GM12874 (cell line): ENCODE measurements at regions not wholly inside any gene's neighbourhood (a gene's known extent, or its start where the extent isn't known, plus 50 kb on each side); places are given as distances from the start of the nearest gene placed in this dataset.

Experiments
- TF ChIP-seq, protein P1 (sequence below): IDR thresholded peaks from 2 replicates; pipeline ENCODE4 v1.5.1; 2011; ENCODE audit warnings: low read depth, mild to moderate bottlenecking, control low read depth, low read length, moderate library complexity; ENCODE audit not compliant: insufficient read depth

DNA sequence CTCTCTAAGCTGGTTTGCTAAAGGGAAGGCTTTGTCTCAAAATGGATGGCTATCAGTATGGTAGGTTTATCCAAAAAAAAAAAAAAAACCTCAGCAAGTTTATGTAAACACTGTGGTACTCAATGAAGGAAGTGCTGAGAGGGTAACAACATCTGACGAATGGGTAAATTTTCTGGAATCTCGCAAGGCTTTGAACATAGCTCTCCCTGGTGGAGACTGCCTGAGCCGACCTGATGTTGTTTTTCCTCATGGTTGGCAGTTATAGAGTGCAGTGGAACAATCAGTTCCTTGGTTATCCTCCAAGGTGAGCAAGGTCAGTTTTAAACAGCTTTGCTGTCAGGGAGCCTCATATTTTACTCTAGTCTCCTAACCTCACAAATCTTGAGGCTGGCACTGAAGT is 94.6 kb downstream of the ZPLD1 start:
- TF ChIP-seq, protein P1, sequence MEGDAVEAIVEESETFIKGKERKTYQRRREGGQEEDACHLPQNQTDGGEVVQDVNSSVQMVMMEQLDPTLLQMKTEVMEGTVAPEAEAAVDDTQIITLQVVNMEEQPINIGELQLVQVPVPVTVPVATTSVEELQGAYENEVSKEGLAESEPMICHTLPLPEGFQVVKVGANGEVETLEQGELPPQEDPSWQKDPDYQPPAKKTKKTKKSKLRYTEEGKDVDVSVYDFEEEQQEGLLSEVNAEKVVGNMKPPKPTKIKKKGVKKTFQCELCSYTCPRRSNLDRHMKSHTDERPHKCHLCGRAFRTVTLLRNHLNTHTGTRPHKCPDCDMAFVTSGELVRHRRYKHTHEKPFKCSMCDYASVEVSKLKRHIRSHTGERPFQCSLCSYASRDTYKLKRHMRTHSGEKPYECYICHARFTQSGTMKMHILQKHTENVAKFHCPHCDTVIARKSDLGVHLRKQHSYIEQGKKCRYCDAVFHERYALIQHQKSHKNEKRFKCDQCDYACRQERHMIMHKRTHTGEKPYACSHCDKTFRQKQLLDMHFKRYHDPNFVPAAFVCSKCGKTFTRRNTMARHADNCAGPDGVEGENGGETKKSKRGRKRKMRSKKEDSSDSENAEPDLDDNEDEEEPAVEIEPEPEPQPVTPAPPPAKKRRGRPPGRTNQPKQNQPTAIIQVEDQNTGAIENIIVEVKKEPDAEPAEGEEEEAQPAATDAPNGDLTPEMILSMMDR: 0 out of 2 replicates have a peak, but pooled peaks have one; percentile 3

GRCh38 chr3:102530415-102531181 is 95.8 kb downstream of the ZPLD1 start:
- TF ChIP-seq, protein P1: no peak

- TF ChIP-seq, protein P1: no peak
These were observed 96.9 kb downstream of the ZPLD1 start for GRCh38 chr3:102531686-102532085.

DNA sequence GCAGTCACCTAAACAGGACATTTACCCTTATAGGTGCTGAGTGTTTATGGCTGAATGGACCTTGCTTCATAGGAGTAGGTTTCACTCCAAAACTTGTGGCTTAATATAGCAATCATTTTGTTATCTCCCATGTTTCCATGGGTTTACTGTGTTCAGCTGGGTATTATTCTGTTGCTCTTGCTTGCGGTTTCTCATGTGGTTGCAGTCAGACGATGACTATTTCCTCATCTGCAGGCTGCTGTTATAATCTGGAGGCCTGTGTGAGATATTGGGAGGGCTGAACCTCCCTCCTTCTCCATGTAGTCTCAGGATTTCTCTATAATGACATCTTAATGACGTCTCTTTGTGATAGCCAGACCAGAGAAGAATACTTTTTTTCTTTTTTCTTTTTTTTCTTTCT is 98.1 kb downstream of the ZPLD1 start:
- TF ChIP-seq, protein P1: no peak

GRCh38 chr3:102533784-102534183 is 99.0 kb downstream of the ZPLD1 start:
- TF ChIP-seq, protein P1: no peak

- TF ChIP-seq, protein P1: no peak
These were observed 101.6 kb downstream of the ZPLD1 start for GRCh38 chr3:102536456-102536855.

DNA sequence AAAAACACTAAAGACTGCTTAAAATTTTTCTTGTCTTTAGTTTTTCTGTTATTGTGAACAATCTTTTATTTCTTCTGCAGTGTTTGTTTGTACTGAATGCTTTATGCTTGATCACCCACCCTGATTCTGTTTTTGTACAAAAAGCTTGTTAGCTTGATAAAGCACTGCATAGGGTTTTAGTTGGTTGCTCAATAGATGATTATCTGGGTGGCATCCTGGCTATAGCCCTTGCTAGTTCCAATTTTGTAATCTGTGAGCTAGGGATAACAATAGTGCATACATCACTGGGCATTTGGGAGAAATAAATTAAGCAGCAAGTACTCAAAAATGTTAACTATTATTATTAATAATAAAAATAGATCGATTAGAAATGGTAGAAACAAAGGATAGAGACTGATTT is 102.3 kb downstream of the ZPLD1 start:
- TF ChIP-seq, protein P1: no peak
